ENCODE measurements at regions not wholly inside any gene's neighbourhood (a gene's known extent, or its start where the extent isn't known, plus 50 kb on each side); places are given as distances from the start of the nearest gene placed in this dataset.

DNA sequence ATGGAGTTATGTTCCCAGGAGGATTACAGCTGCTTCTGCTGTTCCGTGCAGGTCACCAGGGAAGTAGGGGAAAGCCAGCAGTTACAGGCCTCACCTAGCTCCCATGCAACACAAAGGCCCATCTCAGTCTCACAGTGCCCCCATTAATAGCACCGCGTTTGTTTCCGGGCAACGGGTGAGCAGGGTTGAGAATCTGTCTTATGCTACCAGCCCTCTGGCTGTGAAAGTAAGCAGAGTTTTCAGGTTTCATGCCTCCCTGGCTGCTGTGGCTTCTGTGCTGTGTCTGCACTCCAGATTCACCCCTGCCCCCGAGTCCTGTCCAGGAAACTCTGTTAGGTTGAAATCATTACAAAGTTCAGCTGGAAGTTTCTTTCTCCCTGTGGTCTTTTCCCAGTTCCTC is 254.4 kb upstream of the GPR149 start:
- DNase-seq (ENCODE audit: low read depth) = no peak
- TF ChIP-seq, protein P1, sequence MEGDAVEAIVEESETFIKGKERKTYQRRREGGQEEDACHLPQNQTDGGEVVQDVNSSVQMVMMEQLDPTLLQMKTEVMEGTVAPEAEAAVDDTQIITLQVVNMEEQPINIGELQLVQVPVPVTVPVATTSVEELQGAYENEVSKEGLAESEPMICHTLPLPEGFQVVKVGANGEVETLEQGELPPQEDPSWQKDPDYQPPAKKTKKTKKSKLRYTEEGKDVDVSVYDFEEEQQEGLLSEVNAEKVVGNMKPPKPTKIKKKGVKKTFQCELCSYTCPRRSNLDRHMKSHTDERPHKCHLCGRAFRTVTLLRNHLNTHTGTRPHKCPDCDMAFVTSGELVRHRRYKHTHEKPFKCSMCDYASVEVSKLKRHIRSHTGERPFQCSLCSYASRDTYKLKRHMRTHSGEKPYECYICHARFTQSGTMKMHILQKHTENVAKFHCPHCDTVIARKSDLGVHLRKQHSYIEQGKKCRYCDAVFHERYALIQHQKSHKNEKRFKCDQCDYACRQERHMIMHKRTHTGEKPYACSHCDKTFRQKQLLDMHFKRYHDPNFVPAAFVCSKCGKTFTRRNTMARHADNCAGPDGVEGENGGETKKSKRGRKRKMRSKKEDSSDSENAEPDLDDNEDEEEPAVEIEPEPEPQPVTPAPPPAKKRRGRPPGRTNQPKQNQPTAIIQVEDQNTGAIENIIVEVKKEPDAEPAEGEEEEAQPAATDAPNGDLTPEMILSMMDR (IDR thresholded peaks at IDR 0.05; ENCODE audit: insufficient read depth, low read depth, low read length, missing control alignments) = no peak
- H3K4me3 ChIP-seq (ENCODE audit: low read length) = no peak overlapping the region

DNA sequence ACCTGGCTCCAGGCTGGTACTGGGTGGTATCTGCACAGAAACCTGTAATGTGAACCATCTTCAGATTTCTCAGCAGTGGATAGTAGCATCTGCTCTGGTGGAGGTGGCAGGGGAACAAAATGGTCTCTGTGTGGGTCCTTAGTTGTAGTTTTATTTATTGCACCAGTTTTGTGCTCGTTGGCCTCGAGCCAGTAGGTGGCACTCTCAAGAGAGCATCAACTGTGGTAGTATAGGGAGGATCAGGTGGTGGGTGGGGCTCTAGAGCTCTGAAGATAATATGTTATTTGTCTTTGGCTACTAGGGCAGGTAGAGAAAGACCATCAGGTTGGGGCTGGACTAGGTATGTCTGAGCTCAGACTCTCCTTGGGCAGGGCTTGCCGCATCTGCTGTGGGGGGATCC is 254.0 kb upstream of the GPR149 start:
- H3K4me3 ChIP-seq (ENCODE audit: low read length) = no peak overlapping the region
- DNase-seq (ENCODE audit: low read depth) = no peak
- TF ChIP-seq, protein P1 (IDR thresholded peaks at IDR 0.05; ENCODE audit: insufficient read depth, low read depth, low read length, missing control alignments) = no peak

DNA sequence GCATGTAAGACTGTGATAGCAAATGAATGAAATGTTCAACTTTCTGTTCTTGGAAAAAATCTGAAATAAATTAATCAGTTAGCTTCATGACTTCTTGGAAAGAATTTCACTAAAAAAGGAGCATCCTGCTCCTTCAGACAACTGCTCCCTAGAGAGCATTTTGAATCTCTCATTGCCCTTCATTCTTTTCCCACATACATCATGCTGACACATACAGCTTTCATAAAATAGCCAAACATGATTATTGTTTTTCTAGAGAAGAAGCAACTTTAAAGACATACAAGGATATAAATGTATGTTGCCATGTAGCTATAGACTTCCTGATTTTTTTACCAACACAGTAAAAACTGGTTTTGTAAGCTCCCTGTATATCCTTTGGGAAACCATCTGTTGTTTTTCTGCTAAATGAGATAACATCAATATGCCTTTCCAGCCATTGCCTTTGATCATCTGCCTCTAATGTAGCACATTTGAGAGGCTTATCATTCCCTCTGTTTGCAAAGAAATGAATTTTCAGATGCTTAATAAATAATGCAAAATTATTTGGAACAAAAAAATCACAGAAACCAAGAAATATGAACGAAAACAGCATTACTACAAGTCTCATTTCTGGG is 248.2 kb upstream of the GPR149 start:
- no peak for DNase-seq (ENCODE audit: low read depth)
- H3K4me3 ChIP-seq (ENCODE audit: low read length) = no peak overlapping the region
- TF ChIP-seq, protein P1 (IDR thresholded peaks at IDR 0.05; ENCODE audit: insufficient read depth, low read depth, low read length, missing control alignments) = no peak

DNA sequence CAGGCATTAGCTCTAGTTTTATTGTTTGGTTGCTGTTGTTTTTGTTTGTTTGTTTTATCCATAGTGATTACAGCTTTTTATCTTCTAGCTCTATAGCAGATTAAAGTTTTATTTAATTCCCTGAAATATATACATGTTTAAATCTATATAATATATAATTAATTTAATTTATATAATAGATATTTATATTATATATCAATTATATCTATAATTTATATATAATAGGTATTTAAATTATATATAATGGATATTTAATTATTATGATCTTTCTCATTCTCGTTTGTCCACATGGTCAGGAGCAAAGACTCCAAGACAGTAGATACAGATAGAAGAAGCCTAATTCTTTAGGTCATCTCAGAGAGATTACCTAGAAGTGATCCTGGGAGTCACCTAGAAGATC is 238.8 kb upstream of the GPR149 start:
- H3K4me3 ChIP-seq (ENCODE audit: low read length) = no peak overlapping the region
- TF ChIP-seq, protein P1 (IDR thresholded peaks at IDR 0.05; ENCODE audit: insufficient read depth, low read depth, low read length, missing control alignments) = no peak
- no peak for DNase-seq (ENCODE audit: low read depth)

DNA sequence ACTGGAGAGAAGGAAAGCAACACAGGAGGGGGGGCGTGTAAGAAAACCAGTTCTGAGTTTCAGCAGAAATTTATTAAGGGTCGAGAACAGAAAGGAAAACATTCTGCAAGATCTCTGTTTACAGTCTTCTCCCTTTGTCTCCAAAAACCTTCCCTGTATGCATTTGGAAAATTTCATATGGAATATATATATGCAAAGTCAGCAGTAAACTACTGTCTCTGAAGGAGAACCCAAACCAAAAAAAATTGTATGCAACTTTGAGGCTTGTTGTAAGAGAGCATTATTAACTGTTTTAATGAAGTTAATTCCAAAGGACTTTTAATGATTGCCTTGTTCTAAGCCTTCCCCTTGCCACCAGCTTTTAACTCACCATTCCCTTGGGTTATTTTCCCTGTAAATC is 238.2 kb upstream of the GPR149 start:
- TF ChIP-seq, protein P1 (IDR thresholded peaks at IDR 0.05; ENCODE audit: insufficient read depth, low read depth, low read length, missing control alignments) = no peak
- no peak for DNase-seq (ENCODE audit: low read depth)
- H3K4me3 ChIP-seq (ENCODE audit: low read length) = no peak overlapping the region

DNA sequence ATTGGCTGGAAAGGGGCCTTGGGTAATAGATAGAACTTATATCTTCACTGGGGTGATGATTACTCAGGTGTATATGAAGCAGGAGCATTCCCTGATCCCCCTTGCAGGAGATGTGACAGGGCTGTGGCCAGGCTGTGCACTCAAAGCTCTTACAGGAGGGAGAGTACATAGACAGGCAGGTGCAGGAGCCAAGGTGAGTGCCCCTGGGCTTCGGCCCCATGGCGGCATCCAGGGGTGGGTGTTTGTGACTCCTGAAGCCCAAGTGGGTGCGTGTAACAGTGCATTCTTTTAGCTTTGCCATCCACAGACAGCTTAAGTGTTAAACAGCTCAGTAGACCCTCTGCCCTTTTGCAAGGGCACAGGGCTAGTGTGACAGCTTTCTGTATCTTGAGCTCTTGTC is 236.6 kb upstream of the GPR149 start:
- no peak overlapping the region for H3K4me3 ChIP-seq (ENCODE audit: low read length)
- TF ChIP-seq, protein P1 (IDR thresholded peaks at IDR 0.05; ENCODE audit: insufficient read depth, low read depth, low read length, missing control alignments) = no peak
- no peak for DNase-seq (ENCODE audit: low read depth)

DNA sequence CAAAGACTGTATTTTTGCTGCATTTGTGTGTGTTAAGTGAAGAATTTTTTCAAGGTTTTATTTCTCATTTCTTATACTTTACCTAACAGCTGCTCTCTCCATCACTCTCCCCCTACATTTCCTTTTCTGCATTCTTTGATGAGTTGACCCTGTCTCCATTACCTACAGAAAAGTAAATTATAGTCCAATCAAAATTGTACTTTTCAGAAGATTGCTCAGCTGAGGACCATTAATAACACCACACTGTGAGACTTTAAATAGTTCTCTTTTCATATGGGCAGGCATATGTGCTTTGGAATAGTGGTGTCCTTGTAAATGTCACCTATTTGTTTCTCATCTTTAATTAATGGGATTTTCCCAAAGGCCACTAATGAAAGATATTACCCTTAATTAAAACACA is 234.7 kb upstream of the GPR149 start:
- no peak overlapping the region for H3K4me3 ChIP-seq (ENCODE audit: low read length)
- TF ChIP-seq, protein P1 (IDR thresholded peaks at IDR 0.05; ENCODE audit: insufficient read depth, low read depth, low read length, missing control alignments) = no peak
- DNase-seq (ENCODE audit: low read depth) = no peak

Data from epithelial cell of esophagus (primary cell).